GM13977 (cell line): ENCODE measurements at regions not wholly inside any gene's neighbourhood (a gene's known extent, or its start where the extent isn't known, plus 50 kb on each side); places are given as distances from the start of the nearest gene placed in this dataset.

Experiments
- DNase-seq: peaks from one replicate; pipeline ENCODE4 v3.0.0; 2012; ENCODE audit warnings: low spot score
- CTCF ChIP-seq: IDR thresholded peaks from 2 replicates; pipeline ENCODE4 v1.5.1; 2012; ENCODE audit warnings: mild to moderate bottlenecking, control low read depth; ENCODE audit not compliant: insufficient read depth; ENCODE audit errors: extremely low read depth, missing control alignments
- in situ Hi-C: fragments of 300-500 bp; cut with MboI; formaldehyde crosslinking; loops from one replicate; pipeline ENCODE4 v1.12.0; 2022; ENCODE audit warnings: low sequenced_read_pairs, low pct_unique_long_range_greater_than_20kb, mixed read lengths, inconsistent platforms; ENCODE audit not compliant: unreplicated experiment

- no peak for TF ChIP-seq CTCF
- no peak for DNase-seq
- in situ Hi-C loops, result no loop called here
Observed at GRCh38 chr3:118842147-118842863, 192.3 kb downstream of the IGSF11 start.

- no peak for DNase-seq
- no peak for TF ChIP-seq CTCF
- in situ Hi-C loops, result no loop called here
Observed at GRCh38 chr3:118846176-118846575, 188.5 kb downstream of the IGSF11 start.
